GM21717 (cell line): ENCODE measurements at regions not wholly inside any gene's neighbourhood (a gene's known extent, or its start where the extent isn't known, plus 50 kb on each side); places are given as distances from the start of the nearest gene placed in this dataset.

Experiments
- ATAC-seq: cut with Tn5 transposase; IDR thresholded peaks from one replicate; pipeline ENCODE4 v1.9.1; 2021; ENCODE audit warnings: mild to moderate bottlenecking, moderate library complexity; ENCODE audit not compliant: unreplicated experiment

- no peak for ATAC-seq
Measured at GRCh38 chr2:107362993-107363392, 463.7 kb upstream of the RGPD4 start.

DNA sequence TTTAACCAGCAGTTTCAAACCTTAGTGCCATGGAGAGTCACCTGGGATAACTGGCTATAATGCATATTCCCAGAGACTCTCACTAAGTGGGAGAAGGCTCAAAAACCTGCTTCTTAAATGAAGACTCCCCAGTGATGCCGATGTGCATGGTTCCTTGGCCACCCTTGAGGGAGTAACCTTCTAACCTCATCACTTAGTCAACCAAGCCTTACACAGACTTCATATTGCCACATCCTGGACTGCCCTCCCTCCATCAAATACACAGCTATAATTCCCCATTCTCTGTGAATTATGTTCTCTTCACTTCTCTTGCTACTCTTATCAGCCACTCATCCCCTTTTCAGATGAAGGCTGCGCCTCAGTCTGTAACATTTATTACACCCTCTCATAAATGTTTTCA lies 462.9 kb upstream of the RGPD4 start:
- ATAC-seq: no peak

- no peak for ATAC-seq
Measured at GRCh38 chr2:107364361-107364950, 462.2 kb upstream of the RGPD4 start.

DNA sequence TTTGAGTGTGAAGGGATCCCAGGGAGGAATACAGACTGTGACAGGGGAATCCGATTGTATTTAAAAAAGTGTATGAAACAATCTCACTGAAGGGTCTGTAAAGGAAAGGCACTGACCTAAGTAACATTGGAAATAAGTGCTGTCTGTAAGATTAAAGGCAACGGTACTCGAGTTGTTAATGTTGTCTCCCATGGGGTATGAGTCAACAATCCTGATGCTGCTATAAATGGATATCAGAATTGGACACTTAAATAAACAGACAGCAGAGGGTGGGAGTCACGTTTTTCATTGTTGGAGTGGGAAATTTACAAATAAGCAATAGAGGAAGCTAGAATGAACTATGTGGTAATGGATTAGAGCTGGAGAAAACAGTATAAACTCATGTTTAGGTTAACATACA lies 452.4 kb upstream of the RGPD4 start:
- ATAC-seq: no peak

DNA sequence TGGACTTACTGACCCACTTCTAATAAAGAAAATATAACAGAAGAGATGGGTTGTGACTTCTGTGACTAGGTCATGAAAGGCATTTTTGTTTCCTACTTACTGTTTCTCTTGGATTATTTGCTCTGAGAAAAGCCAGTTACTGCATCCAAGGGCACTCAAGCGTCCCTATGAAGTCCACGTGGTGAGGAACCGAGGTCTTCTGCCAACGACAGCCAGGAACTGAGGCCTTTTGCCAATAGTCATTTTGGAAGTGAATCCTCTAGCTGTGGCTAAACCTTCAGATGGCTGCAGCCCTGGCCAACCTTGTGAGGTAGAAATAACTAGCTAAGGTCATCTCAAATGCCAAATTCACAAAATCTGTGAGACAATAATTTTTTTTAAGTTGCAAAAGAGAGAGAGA lies 449.8 kb upstream of the RGPD4 start:
- ATAC-seq: no peak

DNA sequence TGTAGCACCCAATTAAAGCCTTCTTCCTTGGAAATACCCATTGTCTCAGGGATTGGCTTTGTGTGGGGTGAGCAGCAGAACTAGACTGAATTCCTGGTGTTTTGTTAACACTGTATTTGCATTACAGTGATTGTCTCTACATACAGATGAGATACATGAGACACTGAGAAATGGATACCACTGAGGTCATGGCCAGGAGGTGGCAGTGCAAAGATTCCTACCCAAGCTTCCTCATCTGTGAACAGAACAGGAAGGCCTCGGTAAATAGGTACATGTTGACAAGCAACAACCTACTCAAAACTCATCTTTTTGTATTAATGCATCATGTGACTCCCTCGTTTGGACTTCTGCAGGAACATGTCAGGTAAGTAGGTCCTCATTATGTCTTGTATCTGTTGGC lies 445.8 kb upstream of the RGPD4 start:
- ATAC-seq: no peak

DNA sequence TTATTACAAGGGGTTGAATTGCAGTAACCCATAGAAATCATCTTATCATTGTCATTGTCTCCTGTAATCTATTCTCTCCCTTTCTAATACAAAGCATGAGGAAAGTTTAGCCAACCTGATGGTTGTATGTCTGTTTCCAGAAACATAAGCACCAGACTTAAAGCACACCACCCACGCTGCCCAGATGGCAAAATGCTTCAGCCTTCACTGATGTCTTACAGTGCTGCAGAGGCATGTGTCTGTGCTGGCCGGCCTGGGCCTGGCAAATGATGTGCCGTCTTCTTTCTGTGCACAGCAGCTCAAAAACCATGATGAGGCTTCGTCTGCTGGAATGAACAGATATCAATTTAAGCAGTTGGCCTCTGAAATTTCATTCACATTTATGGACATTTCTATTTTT lies 443.0 kb upstream of the RGPD4 start:
- no peak for ATAC-seq

DNA sequence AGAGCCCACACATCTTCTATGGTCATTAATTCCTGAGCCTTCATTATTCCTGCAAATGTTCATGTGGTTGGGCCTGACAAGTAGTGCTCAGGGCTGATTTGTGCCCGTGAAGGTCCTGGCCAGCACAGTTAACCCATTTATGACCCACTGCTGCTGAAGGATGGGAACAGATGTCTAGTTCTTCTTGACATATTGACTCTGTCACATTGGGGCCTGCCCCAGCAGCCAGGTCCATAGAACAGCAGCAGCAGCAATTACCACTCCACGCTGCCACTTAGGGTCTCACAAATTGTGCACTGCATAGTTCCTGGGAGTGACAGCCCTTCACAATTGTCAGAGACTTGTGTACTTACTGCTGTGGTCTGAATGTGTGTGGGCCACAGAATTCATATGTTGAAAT lies 442.3 kb upstream of the RGPD4 start:
- no peak for ATAC-seq

- no peak for ATAC-seq
Measured at GRCh38 chr2:107385921-107386320, 440.8 kb upstream of the RGPD4 start.

DNA sequence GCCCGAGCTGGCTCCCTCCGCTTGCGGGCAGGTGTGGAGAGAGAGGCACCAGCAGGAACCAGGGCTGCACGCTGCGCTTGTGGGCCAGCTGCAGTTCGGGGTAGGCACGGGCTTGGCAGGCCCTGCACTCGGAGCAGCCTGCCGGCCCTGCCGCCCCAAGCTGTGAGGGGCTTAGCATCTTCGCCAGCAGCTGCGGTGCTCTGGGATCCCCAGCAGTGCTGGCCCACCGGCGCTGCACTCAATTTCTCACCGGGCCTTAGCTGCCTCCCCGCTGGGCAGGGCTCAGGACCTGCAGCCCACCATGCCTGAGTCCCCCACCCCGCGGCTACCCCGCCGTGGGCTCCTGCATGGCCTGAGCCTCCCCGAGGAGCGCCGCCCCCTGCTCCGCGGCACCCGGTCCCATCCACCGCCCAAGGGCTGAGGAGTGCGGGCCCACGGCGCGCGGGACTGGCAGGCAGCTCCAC lies 434.4 kb upstream of the RGPD4 start:
- ATAC-seq: no peak

- no peak for ATAC-seq
Measured at GRCh38 chr2:107393516-107393915, 433.2 kb upstream of the RGPD4 start.

GRCh38 chr2:107398683-107399082 lies 428.0 kb upstream of the RGPD4 start:
- ATAC-seq: no peak

- ATAC-seq: no peak
Measured at GRCh38 chr2:107402330-107402729, 424.4 kb upstream of the RGPD4 start.

GRCh38 chr2:107405261-107405660 lies 421.4 kb upstream of the RGPD4 start:
- no peak for ATAC-seq

DNA sequence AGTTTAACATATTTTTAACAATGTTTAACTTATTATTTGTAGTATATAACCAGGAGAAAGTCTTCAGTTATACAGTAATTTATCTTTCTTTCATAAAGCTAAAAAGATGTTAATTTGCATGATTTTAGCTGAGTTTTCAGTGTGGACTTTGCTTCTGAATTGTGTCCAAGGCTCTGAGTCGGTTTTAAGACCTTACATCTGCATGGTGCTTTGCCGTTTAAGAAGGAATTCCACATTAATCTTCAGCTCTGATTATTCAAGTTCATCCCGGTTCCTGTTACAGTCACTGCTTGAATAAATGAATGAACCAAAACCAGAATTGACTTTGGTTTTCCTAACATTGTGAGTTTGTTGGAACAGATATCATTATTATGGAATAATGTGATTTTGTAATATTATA lies 419.7 kb upstream of the RGPD4 start:
- ATAC-seq: no peak

DNA sequence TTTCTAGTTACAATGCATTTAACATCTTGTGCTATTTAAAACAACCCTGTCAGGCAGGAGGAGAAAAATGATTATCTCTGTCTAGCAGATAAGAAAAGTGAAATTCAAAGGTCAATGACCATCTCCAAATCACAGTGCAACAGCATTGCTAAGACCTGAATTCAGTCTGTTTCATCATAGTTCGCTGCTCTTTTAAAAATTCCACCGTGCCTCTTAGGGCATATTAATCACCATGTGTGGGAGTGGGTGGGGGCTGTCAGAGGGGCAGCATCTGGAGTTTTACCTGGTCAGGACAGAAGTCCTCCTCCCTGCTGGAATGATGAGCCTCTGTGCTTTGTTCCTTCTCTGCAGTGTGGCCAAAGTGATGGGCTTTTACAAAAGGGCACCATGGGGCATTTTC lies 418.7 kb upstream of the RGPD4 start:
- no peak for ATAC-seq

DNA sequence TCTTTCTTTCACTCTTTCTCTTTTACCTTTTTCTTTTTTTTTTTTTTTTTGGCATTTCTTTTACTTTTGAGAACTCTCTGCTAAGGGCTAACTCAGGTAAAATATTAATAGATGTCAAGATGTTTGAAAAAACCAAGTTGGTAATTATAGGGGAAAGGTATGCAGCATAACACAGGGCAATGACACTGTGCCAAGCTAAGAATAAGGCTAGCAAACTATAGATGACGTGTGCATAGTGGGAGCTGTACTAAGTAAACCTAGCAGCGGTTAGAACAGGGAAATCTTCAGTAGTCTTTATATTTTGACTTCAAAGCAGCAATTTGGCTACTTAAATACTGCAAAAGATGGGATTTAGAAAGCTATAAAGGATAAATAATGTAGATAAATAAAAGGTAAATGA lies 415.4 kb upstream of the RGPD4 start:
- ATAC-seq: no peak

- no peak for ATAC-seq
Measured at GRCh38 chr2:107412209-107412904, 414.3 kb upstream of the RGPD4 start.

- ATAC-seq: no peak
Measured at GRCh38 chr2:107412981-107413380, 413.7 kb upstream of the RGPD4 start.

DNA sequence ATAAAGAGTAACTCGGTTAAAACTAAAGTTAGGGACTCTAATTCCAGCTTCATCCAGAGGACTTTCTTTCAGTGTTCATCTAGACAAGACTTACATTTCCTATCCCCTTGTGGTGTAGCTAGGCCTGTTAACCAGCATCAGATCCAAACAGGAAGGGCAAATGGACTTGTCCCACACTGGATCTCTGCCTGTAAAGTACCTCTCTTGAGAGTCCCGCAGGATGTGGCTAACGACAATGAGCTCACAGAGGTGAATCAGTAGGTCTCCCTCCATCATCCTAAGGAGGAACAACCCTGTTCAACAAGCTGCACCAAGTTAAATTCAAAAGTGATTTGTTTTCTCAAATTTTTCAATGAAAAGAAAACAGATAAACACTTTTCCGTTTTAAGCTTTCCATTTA lies 412.3 kb upstream of the RGPD4 start:
- no peak for ATAC-seq

GRCh38 chr2:107418708-107419107 lies 408.0 kb upstream of the RGPD4 start:
- no peak for ATAC-seq

DNA sequence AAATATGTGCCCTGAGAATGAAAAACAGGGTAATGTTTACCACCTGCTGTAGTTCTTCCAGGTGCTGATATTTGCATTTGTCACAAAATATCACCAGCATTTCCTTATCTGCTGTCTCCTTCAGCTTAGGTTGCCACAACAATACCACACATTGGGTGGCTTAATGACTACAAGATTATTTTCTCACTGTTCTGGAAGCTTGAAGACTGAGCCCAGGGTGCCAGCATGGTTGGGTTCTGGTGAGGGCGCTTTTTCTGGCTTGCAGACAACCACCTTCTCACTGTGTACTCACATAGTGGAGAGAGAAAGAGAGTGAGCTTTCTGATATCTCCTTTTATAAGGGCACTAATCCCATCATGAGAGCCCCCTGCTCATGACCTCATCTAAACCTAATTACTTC lies 407.5 kb upstream of the RGPD4 start:
- no peak for ATAC-seq

DNA sequence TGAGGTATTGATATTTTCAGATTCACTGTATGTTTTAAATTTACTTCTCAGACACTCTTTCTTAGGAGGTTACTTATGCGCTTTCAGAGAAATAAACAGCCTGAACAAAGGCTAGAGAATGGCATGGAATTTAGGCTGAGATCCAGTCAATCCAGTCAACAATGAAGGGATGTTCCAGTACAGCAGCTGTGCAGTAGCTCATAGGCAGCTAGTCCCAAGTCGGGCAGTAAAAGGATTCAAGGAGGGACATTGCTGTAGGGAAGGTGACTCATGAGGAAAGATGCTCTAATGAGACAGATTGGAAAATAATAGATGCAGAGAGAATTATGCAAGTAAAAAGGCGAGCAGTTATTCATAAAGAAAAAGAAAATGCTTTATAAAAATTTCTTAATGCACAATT lies 397.9 kb upstream of the RGPD4 start:
- ATAC-seq: no peak
